Loucy (cell line): ENCODE measurements at regions not wholly inside any gene's neighbourhood (a gene's known extent, or its start where the extent isn't known, plus 50 kb on each side); places are given as distances from the start of the nearest gene placed in this dataset.

Experiments
- H2AFZ ChIP-seq: fragments of 200-600 bp; sonication (generic); 2 replicates; pipeline ENCODE4 v1.6.0; 2016; ENCODE audit warnings: antibody characterized with exemption, mild to moderate bottlenecking, low read length, moderate library complexity
- H3F3A ChIP-seq: fragments of 200-600 bp; 2 replicates; pipeline ENCODE4 v1.6.0; 2016; ENCODE audit warnings: antibody characterized with exemption, low read depth, mild to moderate bottlenecking
- H3K27me3 ChIP-seq: fragments of 200-600 bp; sonication (generic); 2 replicates; pipeline ENCODE4 v1.6.1; 2014; ENCODE audit warnings: low read length, mild to moderate bottlenecking; ENCODE audit not compliant: insufficient read depth, poor library complexity, severe bottlenecking
- H3K36me3 ChIP-seq: fragments of 200-600 bp; sonication (generic); 2 replicates; pipeline ENCODE4 v1.6.1; 2016; ENCODE audit warnings: low read length; ENCODE audit not compliant: insufficient read depth
- H3K4me1 ChIP-seq: fragments of 200-600 bp; sonication (generic); 2 replicates; pipeline ENCODE4 v1.5.1; 2014; ENCODE audit warnings: low read length, mild to moderate bottlenecking; ENCODE audit not compliant: insufficient read depth, poor library complexity, severe bottlenecking
- H3K4me2 ChIP-seq: fragments of 200-600 bp; sonication (generic); 2 replicates; pipeline ENCODE4 v1.6.0; 2014; ENCODE audit warnings: antibody characterized with exemption, low read length, low read depth, mild to moderate bottlenecking; ENCODE audit not compliant: poor library complexity, severe bottlenecking
- H3K4me3 ChIP-seq: fragments of 200-600 bp; sonication (generic); 2 replicates; pipeline ENCODE4 v1.5.1; 2014; ENCODE audit warnings: low read length, mild to moderate bottlenecking, mixed read lengths; ENCODE audit not compliant: poor library complexity, severe bottlenecking
- H3K79me2 ChIP-seq: fragments of 200-600 bp; sonication (generic); 2 replicates; pipeline ENCODE4 v1.6.1; 2014; ENCODE audit warnings: low read length; ENCODE audit not compliant: insufficient read depth
- H3K9ac ChIP-seq: fragments of 200-600 bp; sonication (generic); 2 replicates; pipeline ENCODE4 v1.6.0; 2014; ENCODE audit warnings: mild to moderate bottlenecking, low read depth, low read length, moderate library complexity; ENCODE audit not compliant: poor library complexity, severe bottlenecking
- H3K9me2 ChIP-seq: fragments of 200-600 bp; sonication (generic); replicated peaks from 2 replicates; pipeline ENCODE4 v1.6.1; 2016; ENCODE audit warnings: low read depth, low read length, mixed read lengths
- H3K9me3 ChIP-seq: fragments of 200-600 bp; sonication (generic); 2 replicates; pipeline ENCODE4 v1.6.1; 2014; ENCODE audit warnings: mild to moderate bottlenecking, antibody characterized with exemption, low read length, low read depth; ENCODE audit not compliant: insufficient read depth
- H4K20me1 ChIP-seq: fragments of 200-600 bp; sonication (generic); 2 replicates; pipeline ENCODE4 v1.6.0; 2014; ENCODE audit warnings: antibody characterized with exemption, low read length, mild to moderate bottlenecking; ENCODE audit not compliant: insufficient read depth, poor library complexity, severe bottlenecking
- CTCF ChIP-seq: fragments of 200-600 bp; sonication (generic); conservative IDR thresholded peaks from 2 replicates; pipeline ENCODE4 v1.5.1; 2014; ENCODE audit warnings: mild to moderate bottlenecking, antibody characterized with exemption, low read length
- EZH2phosphoT487 ChIP-seq: fragments of 200-600 bp; IDR thresholded peaks from 2 replicates; pipeline ENCODE4 v1.6.1; 2018; ENCODE audit warnings: antibody characterized with exemption, mild to moderate bottlenecking, moderate library complexity, borderline replicate concordance

DNA sequence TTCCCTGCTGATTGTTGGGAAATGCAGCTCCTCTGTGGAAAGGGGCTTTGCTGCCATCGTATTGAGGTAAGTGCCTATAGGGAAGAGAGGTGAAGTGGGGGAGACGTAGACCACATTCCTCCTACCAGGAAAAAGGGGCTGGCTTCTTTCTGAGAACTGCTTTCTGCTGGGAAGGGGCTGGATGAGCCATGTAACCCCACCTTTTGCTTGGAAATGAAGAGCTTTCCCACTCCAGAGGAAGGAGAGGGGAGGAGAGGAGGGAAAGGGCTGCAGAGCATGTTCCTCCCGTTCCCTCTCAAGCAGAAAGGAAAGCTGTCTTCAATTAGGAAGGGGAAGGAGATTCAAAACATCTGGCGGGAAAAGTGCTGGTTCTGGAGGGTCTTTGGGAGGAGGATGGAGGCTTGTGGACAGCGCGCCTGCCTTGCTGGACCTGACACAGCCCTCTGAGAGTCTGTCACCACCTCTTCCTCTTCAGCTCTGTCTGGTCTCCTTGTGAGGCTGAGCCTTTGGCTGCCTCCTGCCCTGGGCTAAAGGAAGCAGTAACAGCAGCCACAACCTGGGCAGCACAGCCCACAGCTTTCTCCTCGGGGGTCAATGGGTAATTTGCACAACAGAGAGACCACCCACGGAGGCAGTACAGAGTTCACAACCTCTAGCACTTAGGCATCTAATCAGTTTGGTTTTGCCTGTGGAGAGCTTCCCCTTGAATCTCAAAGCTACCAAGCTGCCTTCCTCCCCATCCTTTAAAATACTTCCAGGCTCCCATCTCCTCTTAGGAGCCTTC, 410.0 kb upstream of the TNP1 start:
- Histone ChIP-seq H3K27me3 (no peaks in the 10 kb centered on the region), H3K9me2 (no peaks in the 10 kb centered on the region)

GRCh38 chr2:217268978-217269377, 409.1 kb upstream of the TNP1 start:
- H3K9ac ChIP-seq, result no peak overlapping the region
- no peaks in the 10 kb centered on the region for H3K79me2 ChIP-seq
- H3F3A ChIP-seq, result no peaks in the 10 kb centered on the region
- no peak overlapping the region for H2AFZ ChIP-seq
- no peaks in the 10 kb centered on the region for H4K20me1 ChIP-seq
- no peaks in the 10 kb centered on the region for H3K36me3 ChIP-seq
- 0 out of 2 replicates have a peak, but pooled peaks cover 4% of the 10 kb centered on the region for H3K9me3 ChIP-seq
- TF ChIP-seq CTCF, result no peak
- no peak for TF ChIP-seq EZH2phosphoT487
- no peak overlapping the region for H3K4me3 ChIP-seq
- H3K4me2 ChIP-seq, result no peak overlapping the region
- H3K9me2 ChIP-seq, result no peaks in the 10 kb centered on the region
- no peaks in the 10 kb centered on the region for H3K4me1 ChIP-seq
- H3K27me3 ChIP-seq, result no peaks in the 10 kb centered on the region

More for the DNA sequence above, 410.0 kb upstream of the TNP1 start:
- H3K4me2 ChIP-seq, result no peak overlapping the region
- no peaks in the 10 kb centered on the region for H3F3A ChIP-seq
- no peaks in the 10 kb centered on the region for H4K20me1 ChIP-seq
- no peak overlapping the region for H2AFZ ChIP-seq
- 0 out of 2 replicates have a peak, but pooled peaks cover 4% of the 10 kb centered on the region for H3K9me3 ChIP-seq
- H3K9ac ChIP-seq, result no peak overlapping the region
- TF ChIP-seq CTCF (no peak), EZH2phosphoT487 (no peak)
- H3K4me3 ChIP-seq, result no peak overlapping the region
- no peaks in the 10 kb centered on the region for H3K79me2 ChIP-seq
- no peaks in the 10 kb centered on the region for H3K4me1 ChIP-seq
- no peaks in the 10 kb centered on the region for H3K36me3 ChIP-seq

DNA sequence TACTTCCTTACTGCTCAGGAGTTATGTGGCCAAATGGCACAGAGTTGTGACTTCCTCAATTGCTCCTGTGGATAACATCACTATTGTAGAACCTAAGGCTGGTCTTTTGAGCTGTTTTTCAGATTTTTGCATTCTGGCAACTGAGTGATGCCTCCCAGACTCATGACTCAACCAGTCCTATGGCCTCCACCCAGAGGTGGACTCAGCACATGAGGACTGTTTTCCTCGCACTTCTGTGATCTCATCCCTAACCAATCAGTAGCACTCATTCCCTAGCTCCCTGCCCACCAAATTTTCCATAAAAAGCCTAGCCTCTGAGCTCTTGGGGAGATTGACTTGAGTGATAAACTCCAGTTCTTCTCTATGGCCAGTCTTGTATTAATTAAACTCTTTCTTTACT, 407.9 kb upstream of the TNP1 start:
- Histone ChIP-seq H3K4me3 (no peak overlapping the region), H3K4me2 (no peak overlapping the region), H3K9ac (no peak overlapping the region), H2AFZ (no peak overlapping the region), H4K20me1 (no peaks in the 10 kb centered on the region), H3F3A (no peaks in the 10 kb centered on the region), H3K36me3 (no peaks in the 10 kb centered on the region), H3K4me1 (no peaks in the 10 kb centered on the region), H3K9me3 (0 out of 2 replicates have a peak, but pooled peaks cover 4% of the 10 kb centered on the region), H3K79me2 (no peaks in the 10 kb centered on the region), H3K9me2 (no peaks in the 10 kb centered on the region), H3K27me3 (no peaks in the 10 kb centered on the region)
- no peak for TF ChIP-seq CTCF
- no peak for TF ChIP-seq EZH2phosphoT487
